IPS DF 6.9 (cell line): ENCODE measurements at regions not wholly inside any gene's neighbourhood (a gene's known extent, or its start where the extent isn't known, plus 50 kb on each side); places are given as distances from the start of the nearest gene placed in this dataset.
"Not testable (repeated sequence)": the region's sequence is repeated elsewhere in the genome, so short reads cannot be mapped to it uniquely, and the experiment has no call there.

Experiments
- DNase-seq: peaks from one replicate; pipeline ENCODE4 v3.0.0-alpha.2; 2013; ENCODE audit warnings: low read depth, low spot score
- H3K27ac ChIP-seq: one replicate; pipeline ENCODE4 v1.5.1; 2013; ENCODE audit warnings: low read length, control low read depth
- H3K27me3 ChIP-seq: 2 replicates; pipeline ENCODE4 v1.6.1; 2013; ENCODE audit warnings: mild to moderate bottlenecking, low read length; ENCODE audit not compliant: control insufficient read depth, insufficient read depth
- H3K36me3 ChIP-seq: 2 replicates; pipeline ENCODE4 v1.6.1; 2013; ENCODE audit warnings: low read length; ENCODE audit not compliant: control insufficient read depth, insufficient read depth
- H3K4me1 ChIP-seq: 2 replicates; pipeline ENCODE4 v1.6.1; 2013; ENCODE audit warnings: low read length; ENCODE audit not compliant: control insufficient read depth, insufficient read depth
- H3K4me3 ChIP-seq: 2 replicates; pipeline ENCODE4 v1.5.1; 2013; ENCODE audit warnings: mild to moderate bottlenecking, low read length
- H3K9me3 ChIP-seq: 2 replicates; pipeline ENCODE4 v1.6.1; 2013; ENCODE audit warnings: low read length, inconsistent platforms; ENCODE audit not compliant: control insufficient read depth, insufficient read depth
- WGBS: extraction: QIAGEN DNeasy Blood & Tissue Kit; methylation state at CpG from one replicate; pipeline ENCODE4 v1.1.7; 2013; ENCODE audit warnings: mixed read lengths, missing lambda C conversion rate; ENCODE audit not compliant: insufficient read length, insufficient coverage; 5-methylcytosine and 5-hydroxymethylcytosine counted together

- Histone ChIP-seq H3K4me3 (no peak overlapping the region), H3K27ac (no peak overlapping the region), H3K9me3 (no peaks in the 10 kb centered on the region), H3K4me1 (no peaks in the 10 kb centered on the region), H3K36me3 (no peaks in the 10 kb centered on the region), H3K27me3 (no peaks in the 10 kb centered on the region)
- WGBS, result no CpG with 5 or more reads among the region's 3 CpGs
- DNase-seq, result no peak
These were observed 167.3 kb downstream of the SQOR start for GRCh38 chr15:45802140-45802539.

DNA sequence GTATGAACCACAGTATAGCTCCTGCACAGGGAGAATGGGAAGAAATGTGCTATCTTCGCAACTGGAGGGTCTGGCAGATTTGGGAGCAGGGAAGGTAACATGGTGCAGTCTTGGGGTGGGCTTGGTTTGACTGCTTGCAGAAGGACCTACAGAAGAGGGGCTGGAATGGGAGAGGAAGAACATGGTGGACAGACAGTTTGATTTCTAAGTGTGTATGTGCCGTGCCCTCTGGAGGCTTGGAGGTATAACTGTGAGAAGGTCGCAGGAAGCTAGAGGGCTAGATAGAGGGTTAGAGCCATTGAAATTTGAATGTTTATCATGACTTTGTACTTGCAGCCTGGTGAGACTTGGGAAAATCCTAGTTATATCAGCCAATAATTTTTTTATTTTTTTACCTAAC is 169.2 kb downstream of the SQOR start:
- WGBS, result no CpG with 5 or more reads among the region's 3 CpGs
- H3K27ac ChIP-seq, result no peak overlapping the region
- H3K4me1 ChIP-seq, result no peaks in the 10 kb centered on the region

GRCh38 chr15:45810201-45810600 is 175.4 kb downstream of the SQOR start:
- Histone ChIP-seq H3K27me3 (no peaks in the 10 kb centered on the region), H3K36me3 (no peaks in the 10 kb centered on the region), H3K27ac (no peak overlapping the region), H3K4me1 (no peaks in the 10 kb centered on the region), H3K9me3 (no peaks in the 10 kb centered on the region), H3K4me3 (no peak overlapping the region)
- DNase-seq, result no peak
- no CpG with 5 or more reads among the region's 7 CpGs for WGBS

More for the DNA sequence above, 169.2 kb downstream of the SQOR start:
- no peaks in the 10 kb centered on the region for H3K9me3 ChIP-seq
- no peak for DNase-seq
- no peaks in the 10 kb centered on the region for H3K27me3 ChIP-seq
- H3K36me3 ChIP-seq, result no peaks in the 10 kb centered on the region
- no peak overlapping the region for H3K4me3 ChIP-seq

GRCh38 chr15:45812200-45812599 is 177.4 kb downstream of the SQOR start:
- Histone ChIP-seq H3K27ac (no peak overlapping the region), H3K9me3 (no peaks in the 10 kb centered on the region), H3K27me3 (no peaks in the 10 kb centered on the region), H3K36me3 (no peaks in the 10 kb centered on the region), H3K4me1 (no peaks in the 10 kb centered on the region), H3K4me3 (no peak overlapping the region)
- DNase-seq, result no peak
- no CpG with 5 or more reads among the region's 4 CpGs for WGBS

DNA sequence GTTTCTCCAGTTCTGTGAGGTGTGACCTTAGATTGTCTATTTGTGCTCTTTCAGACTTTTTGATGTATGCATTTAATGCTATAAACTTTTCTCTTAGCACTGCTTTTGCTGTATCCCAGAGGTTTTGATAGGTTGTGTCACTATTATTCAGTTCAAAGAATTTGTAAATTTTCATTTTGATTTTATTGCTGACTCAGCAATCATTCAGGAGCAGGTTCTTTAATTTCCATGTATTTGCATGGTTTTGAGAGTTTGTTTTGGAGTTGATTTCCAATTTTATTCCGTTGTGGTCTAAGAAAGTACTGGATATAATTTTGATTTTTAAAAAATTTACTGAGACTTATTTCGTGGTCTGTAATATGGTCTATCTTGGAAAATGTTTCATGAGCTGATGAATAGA is 182.7 kb downstream of the SQOR start:
- H3K4me1 ChIP-seq, H3K9me3 ChIP-seq, H3K4me3 ChIP-seq, H3K27ac ChIP-seq, DNase-seq, H3K36me3 ChIP-seq, H3K27me3 ChIP-seq: not testable (repeated sequence)
- WGBS, result no CpG with 5 or more reads among the region's 2 CpGs

GRCh38 chr15:45821390-45821789 is 186.6 kb downstream of the SQOR start:
- Histone ChIP-seq H3K36me3 (no peaks in the 10 kb centered on the region), H3K27me3 (no peaks in the 10 kb centered on the region), H3K27ac (no peak overlapping the region), H3K4me1 (no peaks in the 10 kb centered on the region), H3K9me3 (no peaks in the 10 kb centered on the region), H3K4me3 (no peak overlapping the region)
- DNase-seq, result no peak
- no CpG with 5 or more reads among the region's 3 CpGs for WGBS

- H3K27me3 ChIP-seq, H3K4me1 ChIP-seq, H3K27ac ChIP-seq, H3K9me3 ChIP-seq, DNase-seq, H3K4me3 ChIP-seq, H3K36me3 ChIP-seq: not testable (repeated sequence)
- WGBS, result no CpG with 5 or more reads among the region's 4 CpGs
These were observed 188.1 kb downstream of the SQOR start for GRCh38 chr15:45822968-45823367.

DNA sequence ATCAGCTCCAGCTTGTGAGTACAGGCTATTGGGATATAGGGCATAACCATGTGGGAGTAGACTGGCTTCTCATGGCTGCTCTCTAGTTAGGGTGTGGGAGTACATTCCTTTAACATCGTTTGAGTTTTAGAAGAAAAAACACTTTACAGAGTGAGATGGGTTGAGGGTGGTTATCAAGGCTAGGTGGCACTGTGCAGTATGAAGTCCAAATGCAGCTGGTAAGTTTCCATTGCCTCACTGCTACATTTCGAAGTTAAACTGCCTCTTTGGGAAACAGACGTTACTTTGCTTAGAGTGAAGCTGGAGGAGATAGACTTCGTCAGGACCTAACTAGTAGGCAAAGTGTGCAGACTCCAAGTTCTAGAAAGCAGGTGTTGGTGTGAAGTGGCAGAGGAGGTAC is 192.4 kb downstream of the SQOR start:
- Histone ChIP-seq H3K36me3 (no peaks in the 10 kb centered on the region), H3K27me3 (no peaks in the 10 kb centered on the region), H3K4me1 (no peaks in the 10 kb centered on the region; the same call in 1 of the 2 replicates), H3K27ac (no peak overlapping the region), H3K9me3 (no peaks in the 10 kb centered on the region), H3K4me3 (no peak overlapping the region)
- DNase-seq, result no peak
- WGBS, result no CpG with 5 or more reads among the region's 4 CpGs

DNA sequence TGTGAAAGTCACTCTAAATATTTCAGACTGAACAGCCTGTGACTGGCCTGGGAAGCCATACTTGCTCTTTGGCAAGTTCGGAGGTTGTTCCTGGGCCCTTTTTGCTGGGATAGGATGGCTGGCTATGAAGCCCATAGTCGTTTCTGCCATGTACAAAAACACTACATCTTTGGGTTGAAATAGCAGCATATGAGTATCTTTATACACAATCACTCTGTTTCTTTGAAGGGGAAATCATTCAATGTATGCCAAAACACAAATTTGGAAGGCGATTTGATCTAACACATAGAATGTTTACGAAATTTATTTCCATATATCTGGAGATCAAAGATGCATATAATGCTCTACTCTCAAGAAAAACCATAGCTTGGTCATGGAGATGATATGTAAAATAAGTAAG is 192.9 kb downstream of the SQOR start:
- no peaks in the 10 kb centered on the region; the same call in 1 of the 2 replicates for H3K4me1 ChIP-seq
- DNase-seq, result no peak
- H3K27me3 ChIP-seq, result no peaks in the 10 kb centered on the region
- H3K9me3 ChIP-seq, result no peaks in the 10 kb centered on the region
- no peak overlapping the region for H3K4me3 ChIP-seq
- H3K36me3 ChIP-seq, result no peaks in the 10 kb centered on the region
- H3K27ac ChIP-seq, result no peak overlapping the region
- WGBS, result no CpG with 5 or more reads among the region's 4 CpGs

DNA sequence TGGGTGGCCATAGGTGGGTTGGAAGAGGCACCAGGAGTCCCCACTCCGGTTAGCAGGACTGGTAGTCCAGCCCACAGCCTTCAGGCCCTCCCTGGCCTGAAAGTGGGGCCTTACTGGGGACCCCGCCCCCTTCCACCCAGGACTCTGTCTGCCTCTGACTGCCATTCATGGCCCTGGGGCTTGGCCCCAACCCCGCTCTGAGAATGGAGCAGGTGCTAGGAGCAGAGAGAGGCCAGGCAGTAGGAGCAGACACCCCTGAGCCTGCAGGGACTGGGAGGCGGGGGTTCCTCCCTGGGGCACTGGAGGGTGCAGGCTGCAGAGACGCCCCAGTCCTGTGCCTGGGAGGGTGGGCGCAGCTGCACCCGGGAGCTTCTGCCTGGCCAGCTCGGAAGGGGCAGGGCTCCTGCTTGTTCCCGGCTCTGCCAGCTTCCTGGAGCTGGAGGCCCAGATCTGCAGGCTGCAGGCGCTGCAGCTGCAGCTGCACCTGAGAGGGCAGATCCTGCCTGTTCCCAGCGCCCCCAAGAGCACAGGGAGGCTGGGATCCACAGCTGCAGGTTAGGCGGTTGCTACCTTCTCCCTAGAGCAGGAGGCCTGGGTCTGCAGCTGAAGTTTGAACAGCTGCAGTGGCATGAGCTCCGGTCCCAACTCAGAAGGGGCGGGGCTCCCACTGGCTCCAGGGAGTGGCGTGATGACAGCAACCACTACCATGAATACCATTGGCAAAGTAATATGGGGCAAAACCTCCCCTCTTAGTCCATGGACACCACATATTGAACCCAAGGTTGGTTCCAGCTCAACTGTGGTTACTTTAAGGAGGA is 194.7 kb downstream of the SQOR start:
- H3K27ac ChIP-seq, result no peak overlapping the region
- DNase-seq, result no peak
- no peaks in the 10 kb centered on the region for H3K9me3 ChIP-seq
- H3K4me3 ChIP-seq, result no peak overlapping the region
- no peaks in the 10 kb centered on the region for H3K27me3 ChIP-seq
- no peaks in the 10 kb centered on the region; the same call in 1 of the 2 replicates for H3K4me1 ChIP-seq
- H3K36me3 ChIP-seq, result no peaks in the 10 kb centered on the region
- no CpG with 5 or more reads among the region's 15 CpGs for WGBS

- H3K27me3 ChIP-seq, result no peaks in the 10 kb centered on the region
- no peak overlapping the region for H3K27ac ChIP-seq
- H3K36me3 ChIP-seq, result no peaks in the 10 kb centered on the region
- no peak for DNase-seq
- no peaks in the 10 kb centered on the region; the same call in 1 of the 2 replicates for H3K4me1 ChIP-seq
- H3K9me3 ChIP-seq, result no peaks in the 10 kb centered on the region
- H3K4me3 ChIP-seq, result no peak overlapping the region
- no CpG with 5 or more reads among the region's 6 CpGs for WGBS
These were observed 197.0 kb downstream of the SQOR start for GRCh38 chr15:45831787-45832186.
